ENCODE measurements at regions not wholly inside any gene's neighbourhood (a gene's known extent, or its start where the extent isn't known, plus 50 kb on each side); places are given as distances from the start of the nearest gene placed in this dataset.
"Not testable (repeated sequence)": the region's sequence is repeated elsewhere in the genome, so short reads cannot be mapped to it uniquely, and the experiment has no call there.

DNA sequence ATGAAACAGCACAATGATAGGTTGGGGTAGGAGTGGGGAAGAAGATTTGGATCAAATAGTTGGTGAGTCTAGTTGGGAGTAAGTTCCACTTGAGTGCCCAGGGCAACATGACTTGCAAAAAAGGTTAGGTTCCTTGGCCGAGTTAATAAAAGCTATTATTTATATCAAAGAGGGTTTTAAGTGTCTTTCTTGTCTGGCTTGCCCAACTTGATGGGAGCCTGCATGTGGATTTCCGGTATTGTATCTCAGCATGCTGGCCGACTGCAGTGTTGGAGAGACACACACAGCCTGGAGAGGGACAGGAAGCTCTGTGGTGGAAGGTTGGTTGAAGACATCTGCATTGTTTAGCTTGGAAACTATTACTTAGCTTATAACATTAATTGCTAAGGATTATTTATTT, 449.5 kb upstream of the TBL1XR1 start:
- no peak for FAIRE-seq

DNA sequence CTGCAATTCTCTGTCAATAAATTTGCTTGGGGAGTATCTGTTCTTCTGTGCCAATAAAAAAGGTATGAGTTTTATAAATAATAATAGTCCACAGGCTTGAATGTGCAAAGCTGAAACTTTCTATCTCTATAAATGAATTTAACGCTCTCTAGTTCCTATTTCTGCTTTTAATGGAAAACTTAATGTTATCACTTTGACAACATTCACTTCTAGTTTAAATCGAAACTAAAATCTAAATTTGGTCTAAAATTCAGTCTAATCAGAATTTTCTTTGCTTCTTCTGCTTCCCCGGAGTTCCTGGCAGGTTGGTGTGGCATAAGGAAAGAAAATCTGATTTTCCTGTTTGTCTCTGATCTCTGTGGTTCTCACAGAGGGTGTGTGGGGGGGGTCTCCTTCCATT, 450.1 kb upstream of the TBL1XR1 start:
- FAIRE-seq, result no peak

DNA sequence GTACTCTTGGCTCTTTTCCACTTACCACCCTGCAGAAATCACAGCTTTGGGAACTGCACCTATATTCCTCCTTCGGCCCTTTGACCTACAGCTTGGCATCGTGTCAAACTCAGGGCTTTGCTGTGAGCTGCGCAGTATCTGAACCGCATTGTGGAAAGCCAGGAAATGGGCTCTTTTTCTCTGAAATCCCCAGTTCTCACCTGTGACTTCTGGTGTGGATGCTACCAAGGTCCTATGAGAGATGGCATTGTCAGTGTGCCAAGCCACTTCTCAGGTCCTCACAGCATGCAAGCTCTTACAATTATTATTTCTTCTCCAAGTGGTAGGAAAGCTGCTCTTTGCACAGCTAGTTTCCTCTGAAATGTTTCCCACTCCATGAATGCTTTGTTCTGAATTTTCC, 450.6 kb upstream of the TBL1XR1 start:
- FAIRE-seq, result no peak

DNA sequence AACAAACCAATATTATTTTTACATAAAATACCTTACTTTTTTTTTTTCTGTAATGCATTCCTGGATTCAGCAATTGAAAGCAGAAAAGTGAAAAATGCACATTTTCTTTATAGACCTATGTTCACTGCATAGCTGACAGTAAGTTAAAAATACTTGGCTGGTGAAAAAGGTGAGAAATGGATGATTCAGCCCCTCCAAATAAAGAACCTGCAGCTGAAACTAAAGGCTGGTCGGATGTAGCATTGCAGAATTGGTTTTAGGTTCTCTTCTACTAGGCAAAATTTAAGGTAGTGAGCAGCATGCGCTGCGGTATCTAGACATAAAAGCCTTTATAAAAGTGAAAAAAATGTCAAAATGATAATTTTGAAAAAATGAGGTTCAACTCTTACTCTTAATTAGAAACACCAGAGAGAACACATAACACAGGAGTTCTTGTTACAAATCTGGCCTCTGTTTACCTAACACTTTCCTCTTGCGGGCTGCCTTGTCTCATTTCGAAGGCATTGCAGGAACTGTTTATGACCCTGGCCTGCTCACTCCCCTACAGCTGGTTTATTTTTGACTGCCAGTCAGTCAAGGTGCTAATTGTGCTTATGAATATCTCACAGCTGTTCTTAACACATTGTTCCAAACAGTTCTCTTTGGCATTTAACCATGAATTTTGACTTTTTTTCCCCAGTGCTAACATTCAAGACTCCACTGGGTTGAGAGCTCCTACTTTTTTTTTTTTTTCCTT, 455.4 kb upstream of the TBL1XR1 start:
- no peak for FAIRE-seq

DNA sequence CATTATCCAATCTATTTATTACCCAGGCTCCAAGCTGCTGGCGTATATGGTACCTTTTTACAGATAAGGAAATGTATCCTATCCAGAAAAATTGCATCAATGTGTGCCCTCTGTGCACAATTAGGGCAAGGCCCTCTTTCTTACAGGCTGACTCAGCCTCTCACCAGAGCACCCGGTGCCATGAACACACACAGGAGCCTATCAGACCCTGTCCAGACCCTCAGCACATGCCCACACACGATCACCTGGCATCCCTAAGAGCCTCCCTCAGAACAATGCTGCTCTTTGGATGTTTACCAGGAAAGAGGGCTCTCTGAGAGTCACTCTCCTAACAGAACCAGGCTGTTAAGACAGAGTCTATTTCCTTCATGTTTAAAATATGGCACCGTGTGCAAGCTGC, 460.0 kb upstream of the TBL1XR1 start:
- no peak for FAIRE-seq

DNA sequence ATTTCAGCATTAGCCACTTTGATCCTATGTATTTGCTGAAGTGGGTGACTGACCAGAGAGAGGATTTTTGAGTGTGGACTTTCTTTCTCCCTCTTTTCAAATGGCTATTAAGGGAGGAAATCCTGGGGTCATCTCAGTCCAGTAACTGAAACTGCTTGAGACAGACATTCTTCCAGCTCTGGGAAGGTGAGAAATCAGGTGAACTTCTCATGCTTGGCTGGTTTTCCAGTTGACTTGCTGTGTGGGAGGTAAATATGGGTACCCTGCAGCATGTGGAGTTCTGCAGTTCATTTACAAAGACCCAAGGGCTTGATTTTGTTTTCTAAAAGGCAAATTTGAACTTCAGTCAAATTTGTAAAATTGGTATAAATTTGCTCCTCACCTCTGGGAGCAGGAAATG, 461.1 kb upstream of the TBL1XR1 start:
- FAIRE-seq, result no peak

DNA sequence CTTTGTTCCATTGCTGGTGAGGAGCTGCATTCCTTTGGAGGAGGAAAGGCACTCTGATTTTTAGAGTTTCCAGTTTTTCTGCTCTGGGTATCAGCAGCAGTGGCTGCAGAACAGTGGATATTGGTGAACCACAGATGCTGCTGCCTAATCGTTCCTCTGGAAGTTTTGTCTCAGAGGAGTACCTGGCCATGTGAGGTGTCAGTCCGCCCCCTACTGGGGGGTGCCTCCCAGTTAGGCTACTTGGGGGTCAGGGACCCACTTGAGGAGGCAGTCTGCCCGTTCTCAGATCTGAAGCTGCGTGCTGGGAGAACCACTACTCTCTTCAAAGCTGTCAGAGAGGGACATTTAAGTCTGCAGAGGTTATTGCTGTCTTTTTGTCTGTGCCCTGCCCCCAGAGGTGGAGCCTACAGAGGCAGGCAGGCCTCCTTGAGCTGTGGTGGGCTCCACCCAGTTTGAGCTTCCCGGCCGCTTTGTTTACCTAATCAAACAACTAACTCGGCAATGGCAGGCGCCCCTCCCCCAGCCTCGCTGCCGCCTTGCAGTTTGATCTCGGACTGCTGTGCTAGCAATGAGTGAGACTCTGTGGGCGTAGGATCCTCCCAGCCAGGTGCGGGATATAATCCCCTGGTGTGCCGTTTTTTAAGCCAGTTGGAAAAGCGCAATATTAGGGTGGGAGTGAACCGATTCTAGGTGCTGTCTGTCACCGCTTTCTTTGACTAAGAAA, 467.3 kb upstream of the TBL1XR1 start:
- not testable (repeated sequence) for FAIRE-seq

DNA sequence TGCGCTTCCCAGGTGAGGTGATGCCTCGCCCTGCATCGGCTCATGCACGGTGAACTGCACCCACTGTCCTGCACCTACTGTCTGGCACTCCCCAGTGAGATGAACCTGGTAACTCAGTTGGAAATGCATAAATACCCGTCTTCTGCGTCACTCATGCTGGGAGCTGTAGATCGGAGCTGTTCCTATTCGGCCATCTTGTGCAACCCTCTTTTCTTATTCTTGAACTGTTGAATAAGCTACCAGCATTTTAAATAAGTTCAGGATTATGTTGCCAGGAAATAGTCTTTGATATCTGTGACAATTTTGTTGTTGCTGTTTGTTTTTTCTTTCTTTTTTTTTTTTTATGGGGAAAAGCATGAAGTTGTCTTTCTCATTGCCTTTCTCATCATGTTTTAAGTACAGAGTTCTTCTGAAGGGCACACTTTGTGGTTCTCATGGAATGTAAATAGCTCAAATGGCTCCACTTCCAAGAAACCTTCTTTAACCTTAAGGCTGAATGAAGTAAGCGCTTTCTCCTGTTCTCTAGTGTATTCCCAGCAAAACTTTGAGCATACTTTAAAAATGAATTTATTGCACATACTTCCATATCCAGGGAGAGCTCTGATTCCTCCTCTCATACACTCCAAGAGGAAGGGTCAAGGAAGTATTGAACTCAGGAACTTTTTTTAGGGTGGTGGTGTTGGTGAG, 468.0 kb upstream of the TBL1XR1 start:
- FAIRE-seq, result no peak

DNA sequence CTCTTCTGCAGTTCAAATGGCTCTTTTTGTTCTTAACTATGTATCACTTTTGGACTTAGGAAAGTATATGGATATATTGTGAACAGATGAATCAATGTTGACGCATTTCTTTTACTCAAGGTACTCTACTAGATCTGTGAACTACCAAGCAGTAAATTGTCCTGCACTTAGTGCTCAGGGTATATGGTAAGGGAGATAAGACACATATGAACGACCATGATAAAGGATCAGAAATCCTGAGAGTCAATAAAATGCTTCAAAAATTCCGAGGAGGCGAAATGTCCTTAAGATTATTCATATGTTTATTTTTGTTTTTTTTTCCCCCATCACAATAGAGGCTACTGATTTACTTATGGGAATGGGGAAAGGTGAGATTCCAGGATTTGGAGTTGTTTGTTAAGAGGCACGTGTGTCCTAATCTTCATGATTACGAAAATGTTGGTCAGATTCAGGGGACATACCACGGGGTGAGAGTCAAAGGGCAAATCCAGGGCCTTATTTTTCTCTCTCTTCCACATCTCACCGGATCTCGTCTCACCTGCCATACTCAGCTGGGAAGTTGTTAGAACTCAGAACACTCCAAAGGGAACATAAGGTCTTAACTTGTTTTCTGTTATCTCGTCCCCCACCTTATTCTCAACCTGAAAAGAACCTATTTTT, 475.1 kb upstream of the TBL1XR1 start:
- no peak for FAIRE-seq

DNA sequence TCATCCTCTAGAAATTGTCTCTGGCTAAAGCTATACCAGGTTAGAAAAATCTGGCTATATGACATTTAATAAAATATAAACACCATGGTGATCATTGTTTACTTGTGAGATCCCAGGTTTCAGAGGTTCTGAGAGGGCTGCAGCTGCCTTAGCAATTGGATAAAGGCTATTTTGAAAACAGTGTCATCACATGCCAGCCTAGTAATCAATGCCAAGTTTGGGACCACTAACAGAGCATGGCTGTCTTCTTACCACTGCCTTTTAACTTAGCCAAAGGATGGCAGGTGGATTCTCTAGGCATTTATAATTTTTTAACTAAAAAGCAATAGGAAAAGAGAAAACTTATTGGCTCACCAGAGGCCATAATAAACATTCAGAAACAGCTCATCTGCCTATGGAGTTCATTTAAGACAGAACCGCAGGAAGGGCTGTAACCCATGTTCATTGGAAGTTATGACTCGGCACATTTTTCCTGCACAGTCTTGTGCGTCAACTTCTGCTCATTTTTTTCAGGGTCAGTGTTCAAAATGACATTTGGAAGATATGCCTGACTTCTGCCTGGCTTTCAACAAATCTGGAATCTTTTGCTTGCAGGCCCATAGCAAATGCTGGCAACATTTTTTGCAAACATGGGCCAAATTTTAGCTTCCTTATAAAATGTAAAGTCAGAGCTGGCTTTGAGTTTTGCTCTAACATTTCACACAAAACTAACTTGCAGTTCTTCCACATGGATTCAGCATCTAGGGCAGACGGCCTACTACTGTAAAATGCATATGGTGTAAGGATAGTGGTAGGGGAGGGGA, 476.0 kb upstream of the TBL1XR1 start:
- FAIRE-seq, result no peak

DNA sequence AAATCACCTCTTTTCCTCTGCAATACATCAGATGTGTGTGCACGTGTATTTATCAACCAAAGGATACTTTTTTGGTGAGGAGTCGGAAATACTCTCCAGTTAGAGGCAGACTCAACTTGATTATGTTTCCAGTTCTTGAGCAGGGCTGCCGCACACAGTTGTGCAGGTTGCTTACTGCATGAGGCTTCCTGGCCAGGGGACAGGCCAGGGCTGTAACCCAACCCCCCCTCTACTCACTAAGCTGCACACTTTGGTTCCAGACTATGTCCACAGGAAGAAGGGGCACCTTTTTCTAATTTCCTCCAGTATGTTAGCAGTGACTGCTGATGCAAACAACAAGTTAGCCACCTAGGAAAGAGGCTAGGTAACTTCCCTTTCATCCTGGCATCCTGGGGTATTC, 476.9 kb upstream of the TBL1XR1 start:
- FAIRE-seq, result no peak

DNA sequence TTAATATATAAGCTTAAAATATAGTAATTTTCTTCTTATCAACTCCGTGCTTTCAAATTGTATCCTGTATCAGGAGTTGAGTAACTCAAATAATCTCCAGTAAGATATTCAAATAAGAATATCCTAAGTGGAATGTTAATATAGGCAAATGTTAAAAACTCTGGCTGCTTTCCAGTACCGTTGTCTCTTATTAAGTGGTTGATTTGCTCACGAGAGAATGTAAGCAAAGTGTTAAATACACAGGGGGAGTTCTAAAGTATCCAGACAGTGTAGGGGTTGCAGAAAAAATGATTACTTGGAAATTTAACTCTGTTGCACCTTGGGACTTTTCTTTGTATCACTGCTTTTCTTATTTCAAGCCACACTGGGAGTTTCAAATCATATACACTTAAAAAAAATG, 478.9 kb upstream of the TBL1XR1 start:
- no peak for FAIRE-seq

DNA sequence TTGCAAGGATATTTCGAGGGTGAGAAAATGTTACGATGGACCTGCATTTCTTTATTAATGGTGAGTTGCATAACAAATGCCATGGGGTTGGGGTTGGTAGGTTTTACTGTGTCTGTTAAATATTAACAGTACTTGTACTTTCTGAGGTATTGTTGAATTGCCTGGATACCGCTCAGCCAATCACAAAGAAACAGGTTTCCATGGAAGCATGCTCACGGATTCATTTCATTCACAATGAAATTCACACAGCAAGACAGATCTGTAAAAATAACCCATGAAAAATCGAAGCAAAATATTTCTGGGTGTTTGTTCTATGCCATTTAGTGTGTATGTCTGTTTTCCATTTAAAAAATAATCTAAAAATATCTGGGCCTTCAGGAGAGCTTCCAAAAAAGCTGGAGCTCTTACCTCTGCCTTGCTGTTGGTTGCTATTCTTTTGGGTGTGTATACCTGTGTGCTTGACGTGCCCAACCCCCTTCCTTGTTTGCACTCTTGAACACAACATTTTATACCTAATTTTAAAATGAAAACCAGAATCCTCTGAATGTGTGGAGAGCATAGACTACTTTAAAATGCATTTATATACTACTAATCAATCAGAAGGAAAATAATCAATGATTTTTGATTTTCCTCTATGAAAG, 479.8 kb upstream of the TBL1XR1 start:
- no peak for FAIRE-seq

DNA sequence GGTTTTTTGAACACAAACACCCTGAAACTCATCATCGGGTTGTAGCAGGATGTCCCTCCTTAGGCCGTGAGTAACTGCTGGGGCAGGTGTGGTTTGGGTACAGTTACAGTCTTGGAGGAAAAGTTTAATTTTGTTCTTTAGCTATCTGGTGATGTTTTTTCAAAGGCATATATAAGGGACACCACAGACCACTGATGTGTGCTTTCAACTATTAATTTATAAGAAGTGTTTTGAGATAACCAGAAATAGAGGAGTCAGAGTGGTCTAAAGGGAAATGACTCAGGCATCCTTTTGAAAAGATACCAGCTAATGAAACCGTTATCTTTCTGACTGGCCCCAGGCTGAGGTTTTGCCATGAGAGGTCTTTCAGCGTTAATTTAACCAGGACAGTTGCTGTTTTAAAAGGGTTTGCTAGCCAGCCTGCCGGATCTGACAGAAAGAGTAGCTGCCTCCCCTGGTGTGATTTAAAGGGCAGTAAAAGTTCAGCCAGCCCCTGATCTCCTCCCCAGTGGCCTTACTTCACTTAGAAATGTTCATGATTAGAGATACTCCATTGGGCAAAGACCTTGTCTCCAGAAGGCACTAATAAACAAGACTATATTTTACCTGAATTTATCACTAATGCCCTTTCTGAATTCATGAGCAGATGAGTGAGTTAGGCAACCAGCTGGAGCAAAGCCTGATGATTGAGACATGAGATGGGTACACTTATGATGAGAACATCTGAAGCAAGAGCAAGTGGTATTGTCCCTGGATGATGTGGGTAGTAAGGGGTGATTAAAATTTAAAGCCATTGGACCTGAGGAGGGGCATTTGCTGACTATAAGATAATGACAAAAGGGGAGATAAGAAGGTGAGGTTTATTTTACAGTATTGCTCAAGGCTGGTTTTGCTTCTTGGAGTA, 482.5 kb upstream of the TBL1XR1 start:
- FAIRE-seq, result no peak

DNA sequence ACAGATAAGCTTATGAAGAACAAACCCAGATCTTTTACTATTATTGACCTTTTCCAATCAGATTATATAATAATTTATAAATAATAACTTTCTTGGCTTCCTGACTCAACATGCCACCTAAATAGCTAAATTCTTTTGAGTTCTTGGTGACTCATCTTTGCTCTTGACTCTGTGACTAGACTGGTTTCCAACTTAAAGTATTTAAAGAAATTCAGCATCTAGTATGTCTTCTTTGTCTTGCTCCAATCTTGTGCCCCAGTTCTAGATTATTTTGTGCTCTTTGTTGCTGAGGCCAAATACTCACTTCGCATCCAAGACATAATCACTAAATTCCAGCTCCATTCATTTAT, 483.2 kb upstream of the TBL1XR1 start:
- no peak for FAIRE-seq

DNA sequence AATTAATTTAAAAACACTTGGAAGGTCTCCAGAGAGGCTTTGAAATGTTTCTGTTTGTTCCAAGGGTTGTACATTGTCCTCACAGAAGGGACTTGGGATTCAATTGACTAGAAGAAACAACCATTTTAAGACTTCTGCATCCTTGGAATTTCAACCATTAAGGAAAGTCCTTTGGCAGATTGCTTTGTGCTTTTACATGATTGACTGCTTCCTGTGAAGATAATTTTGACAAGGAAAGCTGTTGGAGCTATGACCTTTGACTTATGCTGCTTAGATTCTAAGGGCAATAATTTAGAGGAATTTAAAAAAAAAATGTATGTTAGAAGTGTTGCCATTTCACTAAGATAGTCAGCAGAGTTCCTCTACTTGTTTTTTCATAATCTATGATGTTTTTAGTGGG, 483.9 kb upstream of the TBL1XR1 start:
- FAIRE-seq, result no peak

DNA sequence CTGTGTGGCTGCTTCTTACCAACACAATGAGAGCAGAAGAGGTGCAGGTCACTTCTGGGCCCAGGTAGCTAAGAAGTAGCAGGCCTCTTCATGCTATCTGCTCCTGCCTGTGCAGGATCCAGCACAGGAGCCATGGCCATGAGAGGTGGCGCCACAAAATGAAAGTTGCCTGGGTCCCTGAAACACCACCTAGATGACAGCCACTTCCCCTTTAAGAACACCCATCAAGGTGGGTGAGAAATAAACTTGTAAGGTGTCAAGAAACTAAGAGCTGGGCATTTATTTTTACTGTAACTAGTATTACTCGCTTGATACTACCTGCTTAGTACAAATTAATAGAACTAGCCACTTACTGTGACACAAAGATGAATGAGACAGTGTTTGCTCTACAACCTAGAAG, 484.6 kb upstream of the TBL1XR1 start:
- FAIRE-seq, result no peak

DNA sequence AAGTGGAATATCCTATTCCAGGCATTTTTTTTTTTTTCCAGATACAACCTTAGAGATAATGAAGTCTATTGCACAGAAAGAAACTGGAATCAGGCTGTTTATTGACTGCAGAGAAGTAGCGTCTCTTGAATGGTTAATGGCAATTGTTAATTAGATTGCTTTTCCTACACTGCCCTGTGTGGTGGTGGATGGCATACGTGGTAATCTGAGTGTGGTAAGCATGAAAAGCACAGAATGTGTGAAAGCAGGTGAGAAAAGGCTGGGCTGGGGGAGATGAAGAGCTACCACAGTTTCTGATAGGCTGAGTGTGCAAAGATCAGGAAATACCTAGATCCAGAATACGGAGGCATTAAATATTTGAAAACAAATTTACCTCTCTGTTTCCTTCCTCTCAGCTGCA, 486.3 kb upstream of the TBL1XR1 start:
- no peak for FAIRE-seq

DNA sequence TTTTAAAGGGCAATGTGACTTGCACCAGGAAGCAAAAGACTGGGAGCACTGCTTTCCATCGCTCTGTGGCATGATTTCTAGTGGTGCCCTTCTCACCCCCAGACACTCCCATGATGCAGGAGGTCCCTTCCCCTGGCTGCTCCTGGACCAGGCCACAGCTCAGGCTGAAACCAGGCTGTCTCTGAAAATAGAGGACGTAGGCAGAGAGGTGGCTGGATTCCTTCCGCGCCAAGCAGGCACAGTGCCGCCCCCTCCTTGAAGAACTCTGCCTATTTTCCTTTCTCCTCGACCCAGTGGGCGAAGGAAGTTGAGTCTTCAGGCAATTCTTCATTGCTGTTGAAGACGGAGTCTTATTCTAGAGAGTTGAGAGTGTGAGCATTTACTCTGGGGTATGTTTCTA, 489.4 kb upstream of the TBL1XR1 start:
- FAIRE-seq, result no peak

DNA sequence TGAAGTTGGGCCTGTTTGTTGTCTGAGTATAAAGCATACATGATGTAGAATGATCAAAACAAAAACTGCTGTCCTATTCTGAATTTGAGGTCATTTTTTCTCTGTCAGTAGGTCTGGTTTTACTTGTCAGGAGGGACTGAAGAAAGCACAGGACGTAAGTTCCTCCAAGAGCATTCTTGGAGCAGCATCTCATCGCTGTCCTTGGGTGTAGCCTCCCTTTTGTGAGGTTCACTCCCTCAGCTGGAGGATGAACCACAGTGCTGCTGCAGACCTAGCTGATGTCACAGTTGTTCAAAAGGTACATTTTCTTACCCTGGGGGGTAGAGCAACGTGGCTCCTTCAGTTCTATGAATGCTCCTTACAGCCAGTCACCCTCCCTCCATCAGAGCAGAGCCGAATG, 490.0 kb upstream of the TBL1XR1 start:
- no peak for FAIRE-seq

DNA sequence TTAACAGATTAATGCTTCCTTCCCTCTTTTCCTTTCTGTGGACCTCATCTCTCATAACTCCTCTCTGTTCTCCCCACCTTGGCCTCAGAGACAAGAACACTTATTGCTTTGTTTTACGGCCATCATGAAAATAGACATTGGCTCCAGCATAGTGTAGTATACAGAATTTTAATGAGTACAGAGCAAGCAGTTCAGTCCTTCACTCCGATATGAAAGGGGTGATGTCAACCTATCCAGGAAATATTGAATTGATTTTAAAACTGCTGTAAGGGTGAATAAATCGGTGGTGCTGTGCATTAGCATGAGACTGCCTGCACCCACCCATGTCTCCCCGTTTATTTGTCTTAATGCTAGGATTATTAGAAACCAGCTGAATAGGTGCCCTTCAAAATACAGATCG, 490.9 kb upstream of the TBL1XR1 start:
- FAIRE-seq, result no peak

Measured in A204.1 (cell line).